Cardiac fibroblast (primary cell): ENCODE measurements at regions not wholly inside any gene's neighbourhood (a gene's known extent, or its start where the extent isn't known, plus 50 kb on each side); places are given as distances from the start of the nearest gene placed in this dataset.
A peak's percentile ranks its signal among the peaks of the same experiment; 100 is the strongest.

ENCODE experiments used
- DNase-seq, 2 donors: peaks; one replicate each; pipeline versions ENCODE4 v3.0.0 to v3.0.0-alpha.2; 2010; ENCODE audit warnings: low read depth in 2 of 2
- H3K4me3 ChIP-seq, 2 donors: replicated peaks in 1 of 2; 1 replicate in 1 of 2; 2 replicates in 1 of 2; pipeline ENCODE4 v1.5.1; 2011; ENCODE audit warnings: low read depth in 2 of 2, low read length in 2 of 2, mild to moderate bottlenecking in 2 of 2, moderate library complexity in 1 of 2
- CTCF ChIP-seq: IDR thresholded peaks from one replicate; pipeline ENCODE4 v1.5.1; 2011; ENCODE audit warnings: low read depth, mild to moderate bottlenecking, low read length, inconsistent platforms

DNA sequence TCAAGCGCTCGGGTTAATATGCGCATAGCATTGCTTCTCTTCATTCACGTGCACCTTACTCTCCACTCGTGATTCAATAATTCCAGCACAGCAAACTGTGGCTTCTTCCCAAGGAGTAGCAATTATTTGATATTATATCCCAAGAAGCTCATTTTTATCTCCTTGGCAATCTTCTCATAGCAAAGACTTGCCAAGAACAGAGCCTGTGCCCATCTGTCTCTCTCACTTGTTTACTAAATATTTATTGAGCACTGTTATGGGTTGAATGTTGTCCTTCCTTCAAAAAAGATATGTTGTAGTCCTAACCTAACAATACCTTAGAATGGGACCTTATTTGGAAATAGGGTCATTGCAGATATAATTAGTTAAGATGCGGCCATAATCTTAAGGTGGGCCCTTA, 233.7 kb downstream of the TFCP2L1 start:
- no peak for TF ChIP-seq CTCF
- no peak overlapping the region for H3K4me3 ChIP-seq
- no peak for DNase-seq

DNA sequence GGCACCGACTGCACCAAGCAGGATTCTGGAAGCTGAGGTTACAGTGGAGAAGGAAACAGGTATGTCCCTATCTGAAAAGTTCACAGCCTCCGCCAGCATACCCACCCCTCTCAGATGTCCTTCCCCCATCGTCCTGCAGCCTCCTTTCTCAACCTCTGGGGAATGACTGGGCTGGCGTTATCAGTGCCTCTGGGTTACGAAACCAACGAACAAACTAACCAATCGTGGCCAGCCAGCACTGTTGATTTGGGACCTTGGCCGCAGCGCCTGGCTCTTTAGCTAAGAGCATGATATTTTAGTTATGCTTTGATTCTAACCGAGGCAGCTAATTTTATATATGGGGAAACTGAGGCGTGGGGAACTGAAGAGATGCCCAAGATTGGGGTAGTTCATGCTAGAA, 233.0 kb downstream of the TFCP2L1 start:
- TF ChIP-seq CTCF, result no peak
- peak in 1 of 2 donors; percentile 34 for DNase-seq
- H3K4me3 ChIP-seq, result no peak overlapping the region

DNA sequence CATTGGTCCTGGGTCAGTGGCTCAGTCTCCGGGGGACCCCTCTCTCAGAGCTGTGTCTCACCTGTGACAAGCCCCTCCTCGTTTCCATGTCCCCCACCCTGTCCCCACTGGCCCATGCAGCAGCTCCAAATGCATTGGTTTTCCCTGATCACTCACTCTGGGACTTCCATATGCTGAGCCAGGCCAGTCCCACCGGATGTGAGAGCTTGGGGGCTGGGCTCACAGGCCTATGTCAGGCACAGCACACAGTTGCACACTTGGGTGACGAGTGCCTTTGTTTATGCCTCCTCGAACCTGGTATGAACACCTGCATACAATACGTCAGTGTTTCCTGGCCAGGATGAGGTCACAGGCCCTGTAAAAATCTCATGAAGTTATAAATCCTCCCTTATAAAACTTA, 232.5 kb downstream of the TFCP2L1 start:
- no peak for TF ChIP-seq CTCF
- no peak overlapping the region for H3K4me3 ChIP-seq
- DNase-seq, result no peak

- TF ChIP-seq CTCF, result no peak
- no peak for DNase-seq
- H3K4me3 ChIP-seq, result no peak overlapping the region
Observed at GRCh38 chr2:121055088-121055487, 229.9 kb downstream of the TFCP2L1 start.

DNA sequence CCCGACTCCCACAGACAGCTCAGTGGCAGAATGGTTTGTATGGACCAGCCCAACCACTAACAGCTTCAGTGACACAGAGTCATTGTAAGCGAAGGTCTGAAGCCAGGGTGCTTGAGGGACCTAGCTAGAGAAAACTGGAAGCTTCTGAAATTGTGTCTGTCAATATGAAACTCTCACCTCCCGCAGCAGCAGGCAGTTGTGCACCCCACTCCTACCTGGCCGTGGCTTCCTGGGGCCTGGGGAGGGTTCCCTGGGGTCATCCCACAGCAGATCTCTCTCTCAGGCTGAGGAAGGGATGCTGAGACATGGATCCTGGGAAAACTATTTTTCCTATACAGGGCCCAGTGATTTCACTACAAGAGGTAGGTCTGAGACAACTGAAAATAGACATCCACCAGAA, 229.5 kb downstream of the TFCP2L1 start:
- TF ChIP-seq CTCF, result no peak
- no peak for DNase-seq

DNA sequence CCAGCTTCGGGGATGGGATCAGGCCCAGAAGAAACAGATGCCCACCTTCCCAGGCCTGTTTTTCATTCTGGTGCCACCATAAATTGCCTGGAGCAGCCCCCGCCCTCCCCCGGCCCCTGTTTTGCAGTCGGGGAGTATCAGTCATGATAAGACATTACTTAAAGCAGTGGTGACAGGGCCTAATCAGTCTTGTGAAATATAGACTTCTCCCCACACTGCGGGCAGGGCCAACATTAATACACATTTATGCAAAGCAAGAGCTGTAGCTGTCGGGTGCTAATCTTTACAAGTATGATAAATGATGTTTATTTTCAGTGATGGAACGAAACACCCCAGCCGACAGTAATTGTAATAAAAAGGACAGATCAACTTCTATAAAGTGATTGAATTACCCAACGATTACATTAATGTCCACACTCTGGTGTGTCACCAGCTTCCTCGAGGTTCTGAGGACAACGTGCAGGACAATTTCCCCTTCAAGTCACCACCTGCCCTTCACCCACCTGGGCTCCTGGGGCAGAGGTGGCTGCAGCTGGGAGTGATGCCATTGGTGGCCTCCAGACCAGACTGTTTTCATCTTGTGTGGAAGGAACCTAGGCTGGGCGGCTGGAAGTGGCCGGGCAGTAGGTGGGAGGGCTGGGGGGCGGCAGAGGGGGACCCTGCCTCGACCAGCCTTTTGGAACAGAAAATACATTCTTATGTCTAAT, 226.0 kb downstream of the TFCP2L1 start:
- no peak for TF ChIP-seq CTCF
- no peak overlapping the region for H3K4me3 ChIP-seq
- no peak for DNase-seq

More for the DNA sequence above, 229.5 kb downstream of the TFCP2L1 start:
- no peak overlapping the region for H3K4me3 ChIP-seq
